HAP-1 (cell line): ENCODE measurements at regions not wholly inside any gene's neighbourhood (a gene's known extent, or its start where the extent isn't known, plus 50 kb on each side); places are given as distances from the start of the nearest gene placed in this dataset.

ENCODE experiments used
- DNase-seq, 2 experiments: peaks; one replicate each; pipeline ENCODE4 v3.0.0-alpha.2; 2016 to 2020; ENCODE audit warnings: low spot score in 2 of 2
- H3K27me3 ChIP-seq: fragments of 250-450 bp; sonication (Bioruptor Pico); 2 replicates; pipeline ENCODE4 v1.5.1; 2020; ENCODE audit warnings: low read depth, mild to moderate bottlenecking, moderate library complexity
- H3K36me3 ChIP-seq: fragments of 250-450 bp; sonication (Bioruptor Pico); replicated peaks from 2 replicates; pipeline ENCODE4 v1.5.1; 2020; ENCODE audit warnings: mild to moderate bottlenecking
- H3K4me1 ChIP-seq: fragments of 250-450 bp; sonication (Bioruptor Pico); 2 replicates; pipeline ENCODE4 v1.5.1; 2020; ENCODE audit warnings: mild to moderate bottlenecking
- H3K4me3 ChIP-seq: fragments of 250-450 bp; sonication (Bioruptor Pico); 2 replicates; pipeline ENCODE4 v1.5.1; 2020; ENCODE audit warnings: mild to moderate bottlenecking, moderate library complexity
- H3K9me3 ChIP-seq: fragments of 250-450 bp; sonication (Bioruptor Pico); 2 replicates; pipeline ENCODE4 v1.5.1; 2020; ENCODE audit warnings: mild to moderate bottlenecking, moderate library complexity
- in situ Hi-C: fragments of 300-500 bp; cut with MboI; formaldehyde crosslinking; loops from 3 replicates; pipeline ENCODE4 v1.14.3; 2020; ENCODE audit warnings: low sequenced_read_pairs, inconsistent platforms, mixed read lengths

DNA sequence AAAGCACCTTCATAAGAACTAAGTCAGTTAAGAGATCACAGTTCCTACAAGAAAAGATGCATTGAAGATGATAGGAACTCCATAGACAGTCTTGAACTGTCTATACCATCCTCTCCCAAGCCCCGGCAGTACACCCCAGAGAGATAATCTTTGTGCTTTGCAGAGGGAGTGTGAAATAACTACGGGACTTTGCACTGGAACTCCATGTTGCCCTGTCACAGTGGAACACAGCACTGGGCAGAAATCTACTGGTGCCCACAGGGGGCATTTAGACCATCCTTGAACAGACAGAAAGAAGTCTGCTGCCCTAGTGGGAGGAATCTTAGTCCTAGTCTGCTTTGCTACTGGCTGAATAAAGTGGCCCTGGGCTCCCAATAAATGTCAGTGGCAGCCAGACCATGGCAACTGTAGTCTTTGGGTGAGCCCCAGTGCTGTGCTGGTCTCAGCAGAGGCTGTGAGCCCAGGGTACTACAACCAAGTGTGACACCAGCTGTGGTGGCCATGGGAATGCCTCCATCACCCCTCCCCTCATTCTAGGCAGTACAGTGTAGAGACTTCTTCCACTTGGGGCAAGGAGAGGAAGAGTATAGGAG lies 107.7 kb upstream of the TMEM168 start:
- H3K4me1 ChIP-seq: no peaks in the 10 kb centered on the region
- H3K9me3 ChIP-seq: no peaks in the 10 kb centered on the region
- in situ Hi-C loops: loop anchor here (25.0 kb wide), 2 partner anchors 361 to 1136 kb away; no protein-coding TSS in a partner anchor
- H3K27me3 ChIP-seq: no peaks in the 10 kb centered on the region
- no peak for DNase-seq
- H3K36me3 ChIP-seq: no peaks in the 10 kb centered on the region
- H3K4me3 ChIP-seq: no peak overlapping the region

DNA sequence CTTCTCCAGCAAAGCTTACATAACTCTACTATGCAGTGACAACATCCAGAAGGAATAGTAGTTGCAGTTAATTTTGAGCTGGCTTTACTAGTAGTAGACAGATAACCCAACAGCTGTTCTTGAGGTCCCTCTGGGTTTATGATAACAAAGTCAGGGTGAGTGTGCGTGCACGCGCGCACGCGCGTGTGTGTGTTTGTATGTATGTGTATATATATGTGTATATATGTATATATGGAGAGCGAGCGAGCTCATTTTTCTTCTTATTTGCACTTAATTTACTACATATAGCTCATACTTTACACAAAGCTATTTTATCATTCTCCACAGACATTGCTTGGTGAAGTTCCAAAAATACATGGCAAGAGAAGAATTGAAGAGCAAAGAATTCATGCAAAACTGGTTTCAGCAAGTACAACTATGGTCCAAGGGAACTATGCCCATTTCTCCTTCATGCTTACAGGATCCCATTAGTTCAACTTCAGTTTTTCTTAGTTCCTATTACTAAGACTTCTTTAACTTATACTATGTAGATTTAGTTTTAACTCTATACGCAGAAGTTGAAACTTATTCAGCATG lies 105.9 kb upstream of the TMEM168 start:
- Histone ChIP-seq H3K4me1 (no peaks in the 10 kb centered on the region), H3K4me3 (no peak overlapping the region), H3K27me3 (no peaks in the 10 kb centered on the region), H3K9me3 (no peaks in the 10 kb centered on the region), H3K36me3 (no peaks in the 10 kb centered on the region)
- in situ Hi-C loops: loop anchor here (25.0 kb wide), 2 partner anchors 359 to 1134 kb away; no protein-coding TSS in a partner anchor
- no peak for DNase-seq

DNA sequence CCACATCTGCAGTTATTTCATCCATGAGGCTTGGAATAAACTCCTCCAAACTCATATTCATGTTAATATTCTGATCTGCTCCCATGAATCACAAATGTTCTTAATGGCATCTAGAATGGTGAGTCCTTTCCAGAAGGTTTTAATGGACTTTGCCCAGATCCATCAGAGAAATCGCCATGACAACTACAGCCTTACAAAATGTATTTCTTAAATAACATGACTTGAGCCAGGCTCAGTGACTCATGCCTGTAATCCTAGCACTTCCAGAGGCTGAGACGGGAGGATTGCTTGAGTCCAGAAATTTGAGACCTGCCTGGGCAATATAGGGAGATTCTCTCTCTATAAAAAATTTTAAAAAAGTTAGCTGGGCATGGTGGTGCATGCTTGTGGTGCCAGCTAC lies 102.1 kb upstream of the TMEM168 start:
- in situ Hi-C loops: loop anchor here (25.0 kb wide), 2 partner anchors 355 to 1130 kb away; no protein-coding TSS in a partner anchor

DNA sequence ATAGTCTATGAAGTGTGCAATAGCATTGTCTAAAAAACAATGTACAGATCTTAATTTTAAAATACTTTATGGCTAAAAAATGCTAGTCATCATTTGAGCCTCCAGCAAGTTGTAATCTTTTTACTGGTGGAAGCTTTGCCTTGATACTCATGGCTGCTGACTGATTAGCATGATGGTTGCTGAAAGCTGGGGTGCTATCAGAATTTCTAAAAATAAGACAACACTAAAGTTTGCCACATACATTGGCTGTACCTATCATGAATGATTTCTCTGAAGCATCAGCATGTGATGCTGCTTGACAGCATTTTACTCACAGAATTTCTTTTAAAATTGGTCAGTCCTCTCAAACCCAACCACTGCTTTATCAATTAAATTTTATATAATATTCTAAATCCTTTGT lies 101.5 kb upstream of the TMEM168 start:
- in situ Hi-C loops: loop anchor here (25.0 kb wide), 2 partner anchors 354 to 1129 kb away; no protein-coding TSS in a partner anchor
- Histone ChIP-seq H3K27me3 (no peaks in the 10 kb centered on the region), H3K4me3 (no peak overlapping the region), H3K9me3 (no peaks in the 10 kb centered on the region), H3K36me3 (no peaks in the 10 kb centered on the region), H3K4me1 (no peaks in the 10 kb centered on the region)
- DNase-seq: no peak

More for the DNA sequence above, 102.1 kb upstream of the TMEM168 start:
- Histone ChIP-seq H3K4me3 (no peak overlapping the region), H3K27me3 (no peaks in the 10 kb centered on the region), H3K36me3 (no peaks in the 10 kb centered on the region), H3K4me1 (no peaks in the 10 kb centered on the region), H3K9me3 (no peaks in the 10 kb centered on the region)
- DNase-seq: no peak

DNA sequence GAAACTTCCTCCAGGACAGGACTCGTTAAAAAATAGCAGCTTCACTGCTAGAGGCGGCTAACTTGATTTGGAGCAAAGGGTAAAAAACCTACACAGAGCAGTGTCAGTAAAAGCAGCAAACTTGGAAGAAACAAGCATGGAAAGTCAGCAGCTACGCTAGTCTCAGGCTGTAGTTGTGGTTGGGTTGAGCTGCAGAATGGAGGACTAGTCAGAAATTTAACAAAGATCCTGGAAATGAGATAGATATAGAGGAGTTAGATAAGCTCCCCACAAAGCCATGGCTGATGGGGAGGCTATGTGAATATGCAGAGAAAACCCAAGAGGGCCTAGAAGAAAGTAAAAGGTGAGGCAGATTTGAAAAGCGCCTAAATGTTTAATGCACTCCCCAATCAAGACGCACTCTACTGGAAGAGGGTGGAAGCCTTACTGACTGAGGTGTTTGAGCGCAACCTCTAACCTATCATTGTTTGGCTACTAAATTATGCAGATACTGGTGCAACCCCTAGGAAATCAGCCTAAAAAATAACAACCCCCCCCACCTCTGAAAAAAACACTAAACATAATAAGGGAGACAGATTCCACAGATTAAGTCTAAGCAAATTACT lies 99.7 kb upstream of the TMEM168 start:
- in situ Hi-C loops: loop anchor here (25.0 kb wide), 2 partner anchors 353 to 1128 kb away; no protein-coding TSS in a partner anchor
- H3K36me3 ChIP-seq: no peaks in the 10 kb centered on the region
- no peak overlapping the region for H3K4me3 ChIP-seq
- H3K4me1 ChIP-seq: no peaks in the 10 kb centered on the region
- DNase-seq: no peak
- no peaks in the 10 kb centered on the region for H3K9me3 ChIP-seq
- H3K27me3 ChIP-seq: no peaks in the 10 kb centered on the region

DNA sequence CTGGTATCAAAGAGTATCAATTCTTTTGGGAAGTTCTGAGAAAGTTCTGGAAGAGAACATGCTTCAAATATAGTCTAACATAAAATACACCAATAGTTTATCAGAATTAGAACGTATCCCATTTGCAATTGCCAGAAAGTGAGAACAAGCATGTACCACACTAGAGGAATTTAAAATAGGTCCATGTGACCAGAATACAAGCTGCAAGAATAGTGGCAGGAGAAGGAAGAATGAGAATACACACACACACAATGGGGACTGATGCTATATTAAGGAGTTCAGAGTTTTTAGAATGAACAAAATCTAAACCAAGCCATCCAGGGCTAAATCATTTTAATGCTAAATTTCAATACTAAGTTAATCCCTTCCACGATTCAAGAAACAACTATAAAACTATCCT lies 99.1 kb upstream of the TMEM168 start:
- Histone ChIP-seq H3K4me3 (no peak overlapping the region), H3K36me3 (no peaks in the 10 kb centered on the region), H3K4me1 (no peaks in the 10 kb centered on the region), H3K9me3 (no peaks in the 10 kb centered on the region), H3K27me3 (no peaks in the 10 kb centered on the region)
- in situ Hi-C loops: loop anchor here (25.0 kb wide), 2 partner anchors 352 to 1127 kb away; no protein-coding TSS in a partner anchor
- DNase-seq: no peak

DNA sequence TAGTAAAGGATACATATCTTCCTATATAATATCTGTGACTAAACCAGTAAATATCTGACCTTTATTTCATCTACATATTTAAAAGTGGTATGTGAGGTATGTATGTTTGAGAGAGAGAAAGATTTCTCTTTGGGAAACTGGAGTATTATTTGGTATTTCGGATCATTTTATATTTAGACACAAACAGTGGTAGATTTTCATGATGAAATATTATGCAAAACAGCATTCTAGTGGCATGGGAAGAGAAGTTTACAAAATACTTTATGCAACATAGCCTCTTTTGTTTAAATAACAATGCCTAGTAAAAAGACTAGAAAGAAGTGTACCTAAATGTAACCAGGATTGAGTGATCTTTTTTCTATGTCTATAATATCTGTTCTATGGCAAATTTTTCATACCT lies 98.6 kb upstream of the TMEM168 start:
- in situ Hi-C loops: loop anchor here (25.0 kb wide), 2 partner anchors 351 to 1126 kb away; no protein-coding TSS in a partner anchor
- H3K27me3 ChIP-seq: no peaks in the 10 kb centered on the region
- no peaks in the 10 kb centered on the region for H3K9me3 ChIP-seq
- H3K36me3 ChIP-seq: no peaks in the 10 kb centered on the region
- no peaks in the 10 kb centered on the region for H3K4me1 ChIP-seq
- no peak overlapping the region for H3K4me3 ChIP-seq
- no peak for DNase-seq

DNA sequence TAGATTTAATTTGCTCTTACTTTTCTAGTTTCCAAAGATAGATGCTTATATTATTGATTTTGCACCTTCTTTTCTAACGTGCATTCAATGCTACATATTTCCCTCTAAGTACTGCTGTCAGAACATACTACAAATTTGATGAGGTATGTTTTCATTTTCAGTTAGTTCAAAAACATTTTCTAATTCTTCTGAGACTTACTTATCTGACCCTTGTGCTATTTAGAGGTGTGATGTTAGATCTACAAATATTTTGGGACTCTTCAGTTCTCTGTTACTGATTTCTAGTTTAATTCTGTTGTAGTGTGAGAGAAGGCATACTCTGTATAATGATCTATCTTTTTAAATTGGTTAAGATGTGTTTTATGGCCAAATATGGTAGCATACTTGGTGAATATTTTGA lies 97.8 kb upstream of the TMEM168 start:
- in situ Hi-C loops: loop anchor here (25.0 kb wide), 2 partner anchors 351 to 1126 kb away; no protein-coding TSS in a partner anchor
- DNase-seq: no peak
- Histone ChIP-seq H3K9me3 (no peaks in the 10 kb centered on the region), H3K36me3 (no peaks in the 10 kb centered on the region), H3K27me3 (no peaks in the 10 kb centered on the region), H3K4me3 (no peak overlapping the region), H3K4me1 (no peaks in the 10 kb centered on the region)

DNA sequence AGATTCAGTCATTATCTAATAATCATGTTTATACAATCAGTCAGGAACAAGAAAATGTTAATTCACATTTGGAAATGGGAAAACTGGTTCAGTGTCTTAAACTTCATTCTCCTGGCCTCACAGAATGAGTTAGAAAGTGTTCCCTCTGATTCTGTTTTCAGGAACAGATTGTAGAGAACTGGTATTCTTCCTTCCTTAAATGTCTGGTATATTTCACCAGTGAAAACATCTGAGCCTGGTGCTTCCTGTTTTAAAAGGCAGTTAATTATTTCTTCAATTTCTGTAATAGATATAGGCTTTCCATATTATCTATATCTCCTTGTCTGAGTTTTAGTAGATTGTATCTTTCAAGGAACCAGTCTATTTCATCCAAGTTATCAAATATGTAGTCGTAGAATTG lies 97.1 kb upstream of the TMEM168 start:
- in situ Hi-C loops: loop anchor here (25.0 kb wide), 2 partner anchors 350 to 1125 kb away; no protein-coding TSS in a partner anchor
- no peaks in the 10 kb centered on the region for H3K27me3 ChIP-seq
- H3K4me3 ChIP-seq: no peak overlapping the region
- no peaks in the 10 kb centered on the region for H3K9me3 ChIP-seq
- no peak for DNase-seq
- no peaks in the 10 kb centered on the region for H3K36me3 ChIP-seq
- H3K4me1 ChIP-seq: no peaks in the 10 kb centered on the region

DNA sequence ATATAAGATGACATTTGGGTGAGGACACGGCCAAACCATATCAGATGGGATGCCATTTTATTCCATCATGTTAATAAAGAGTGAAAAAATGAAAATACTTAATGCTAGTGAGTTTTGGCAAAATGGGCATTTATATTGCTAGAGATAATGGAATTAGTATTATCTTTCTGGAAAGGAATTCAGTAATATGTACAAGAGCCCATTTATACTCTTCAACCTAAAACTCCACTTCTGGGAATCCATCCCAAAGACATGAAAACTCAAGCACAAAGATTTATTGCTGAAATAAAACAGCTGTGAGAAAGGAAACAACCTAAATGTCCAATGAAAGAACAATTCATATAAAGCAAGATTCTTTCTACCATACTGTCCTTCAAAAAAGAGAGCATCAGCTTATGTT lies 96.0 kb upstream of the TMEM168 start:
- no peak for DNase-seq
- no peaks in the 10 kb centered on the region for H3K9me3 ChIP-seq
- H3K4me3 ChIP-seq: no peak overlapping the region
- no peaks in the 10 kb centered on the region for H3K4me1 ChIP-seq
- in situ Hi-C loops: loop anchor here (25.0 kb wide), 2 partner anchors 349 to 1124 kb away; no protein-coding TSS in a partner anchor
- no peaks in the 10 kb centered on the region for H3K36me3 ChIP-seq
- no peaks in the 10 kb centered on the region for H3K27me3 ChIP-seq

DNA sequence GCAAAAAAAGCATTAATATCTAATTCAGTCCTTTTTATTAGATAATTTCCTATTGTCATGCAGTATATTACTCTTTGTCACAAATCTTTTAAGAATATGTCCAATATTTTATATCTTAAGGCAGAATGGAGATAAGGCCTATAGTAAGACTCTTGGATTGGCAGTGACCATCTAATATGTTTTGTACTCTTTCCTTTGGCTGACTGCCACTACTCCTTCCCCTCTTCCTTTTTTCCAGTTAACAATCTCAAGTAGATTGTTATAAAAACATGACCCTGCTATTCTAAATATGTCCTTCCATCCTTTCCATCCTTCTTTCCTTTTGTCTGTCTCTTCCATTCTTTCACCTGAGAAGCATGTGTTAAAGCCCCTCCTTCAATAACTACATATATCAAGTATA lies 92.8 kb upstream of the TMEM168 start:
- DNase-seq: no peak
- Histone ChIP-seq H3K9me3 (no peaks in the 10 kb centered on the region), H3K4me1 (no peaks in the 10 kb centered on the region), H3K27me3 (no peaks in the 10 kb centered on the region), H3K4me3 (no peak overlapping the region), H3K36me3 (no peaks in the 10 kb centered on the region)
- in situ Hi-C loops: loop anchor here (25.0 kb wide), 2 partner anchors 346 to 1121 kb away; no protein-coding TSS in a partner anchor

DNA sequence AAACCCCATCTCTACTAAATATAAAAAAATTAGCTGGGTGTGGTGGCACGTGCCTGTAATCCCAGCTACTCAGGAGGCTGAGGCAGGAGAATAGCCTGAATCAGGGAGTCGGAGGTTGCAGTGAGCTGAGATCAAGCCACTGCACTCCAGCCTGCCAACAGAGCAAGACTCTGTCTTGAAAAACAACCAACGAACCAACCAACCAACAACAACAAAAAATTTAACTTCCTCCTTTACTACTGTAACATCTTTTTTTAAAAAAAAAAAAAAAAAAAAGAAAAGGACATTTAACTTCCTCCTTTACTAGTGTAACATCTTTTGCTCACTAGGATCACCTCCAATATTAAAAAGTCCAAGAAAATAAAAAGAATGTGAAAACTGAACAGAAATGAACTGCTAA lies 92.3 kb upstream of the TMEM168 start:
- H3K4me3 ChIP-seq: no peak overlapping the region
- no peaks in the 10 kb centered on the region for H3K27me3 ChIP-seq
- in situ Hi-C loops: loop anchor here (25.0 kb wide), 2 partner anchors 345 to 1120 kb away; no protein-coding TSS in a partner anchor
- H3K36me3 ChIP-seq: no peaks in the 10 kb centered on the region
- no peak for DNase-seq
- H3K4me1 ChIP-seq: no peaks in the 10 kb centered on the region
- H3K9me3 ChIP-seq: no peaks in the 10 kb centered on the region

DNA sequence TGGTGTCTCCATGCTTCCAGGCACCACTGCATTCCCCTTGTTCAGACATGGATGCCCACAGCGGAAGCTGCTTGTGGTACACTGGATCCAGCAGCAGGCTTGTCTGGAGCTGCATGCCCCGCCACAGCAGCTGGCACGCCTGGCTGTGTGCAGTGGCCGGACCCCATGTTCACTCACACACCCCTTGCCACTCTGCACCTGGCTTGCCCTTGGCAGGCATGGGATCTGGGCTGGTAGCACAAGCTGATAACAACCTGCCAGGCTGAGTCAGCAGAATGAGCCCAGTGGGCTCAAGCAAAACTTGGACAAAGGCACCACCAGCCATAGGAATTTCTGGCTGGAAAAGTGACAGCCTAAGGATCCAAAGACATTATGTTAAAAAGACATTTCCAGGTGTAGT lies 91.8 kb upstream of the TMEM168 start:
- in situ Hi-C loops: loop anchor here (25.0 kb wide), 2 partner anchors 345 to 1120 kb away; no protein-coding TSS in a partner anchor
- DNase-seq: no peak
- H3K4me1 ChIP-seq: no peaks in the 10 kb centered on the region

More for the DNA sequence above, 91.8 kb upstream of the TMEM168 start:
- H3K9me3 ChIP-seq: no peaks in the 10 kb centered on the region
- no peaks in the 10 kb centered on the region for H3K36me3 ChIP-seq
- no peak overlapping the region for H3K4me3 ChIP-seq
- no peaks in the 10 kb centered on the region for H3K27me3 ChIP-seq
